HFF-Myc (cell line): ENCODE measurements at regions not wholly inside any gene's neighbourhood (a gene's known extent, or its start where the extent isn't known, plus 50 kb on each side); places are given as distances from the start of the nearest gene placed in this dataset.

ENCODE experiments used
- DNase-seq: peaks from one replicate; pipeline ENCODE4 v3.0.0-alpha.2; 2011; ENCODE audit warnings: low read depth; ENCODE audit errors: extremely low read depth
- H3K4me3 ChIP-seq: replicated peaks from 2 replicates; pipeline ENCODE4 v1.5.1; 2011; ENCODE audit warnings: low read depth, mild to moderate bottlenecking, control low read depth, low read length
- CTCF ChIP-seq: IDR thresholded peaks from 2 replicates; pipeline ENCODE4 v1.5.1; 2012; ENCODE audit warnings: mild to moderate bottlenecking, low read depth, low read length, control low read depth; ENCODE audit errors: missing control alignments

- no peak for TF ChIP-seq CTCF
- no peak overlapping the region for H3K4me3 ChIP-seq
- DNase-seq, result no peak
Observed at GRCh38 chr14:22500954-22501726, 87.9 kb downstream of the DAD1 start.

- TF ChIP-seq CTCF, result no peak
- no peak for DNase-seq
- no peak overlapping the region for H3K4me3 ChIP-seq
Observed at GRCh38 chr14:22500525-22500924, 88.5 kb downstream of the DAD1 start.

GRCh38 chr14:22497671-22498093 is 91.3 kb downstream of the DAD1 start:
- TF ChIP-seq CTCF, result no peak
- H3K4me3 ChIP-seq, result no peak overlapping the region
- no peak for DNase-seq

- TF ChIP-seq CTCF, result no peak
- no peak for DNase-seq
- H3K4me3 ChIP-seq, result no peak overlapping the region
Observed at GRCh38 chr14:22497144-22497423, 91.9 kb downstream of the DAD1 start.

GRCh38 chr14:22494486-22495135 is 94.4 kb downstream of the DAD1 start:
- no peak for DNase-seq
- H3K4me3 ChIP-seq, result no peak overlapping the region
- no peak for TF ChIP-seq CTCF

- TF ChIP-seq CTCF, result no peak
- H3K4me3 ChIP-seq, result no peak overlapping the region
- no peak for DNase-seq
Observed at GRCh38 chr14:22493753-22494152, 95.3 kb downstream of the DAD1 start.
